K562 (cell line): ENCODE measurements at regions not wholly inside any gene's neighbourhood (a gene's known extent, or its start where the extent isn't known, plus 50 kb on each side); places are given as distances from the start of the nearest gene placed in this dataset.

Experiments
- U2AF2 ChIP-seq: fragments of 200-400 bp; formaldehyde crosslinking; optimal IDR thresholded peaks from 2 replicates; pipeline ENCODE3; 2017; ENCODE audit warnings: low read depth, mild to moderate bottlenecking, low read length
- ZBTB7A ChIP-seq: IDR thresholded peaks from 2 replicates; pipeline ENCODE4 v1.6.1; 2011; ENCODE audit warnings: low read depth, mild to moderate bottlenecking, low read length, moderate library complexity, borderline replicate concordance; ENCODE audit not compliant: control insufficient read depth
- TF ChIP-seq, protein P1 (sequence below), 3 experiments: IDR thresholded peaks in 2 of 3; conservative IDR thresholded peaks in 1 of 3; 2 replicates each; pipeline ENCODE4 v1.5.1; 2011 to 2012; ENCODE audit warnings: low read length in 3 of 3, mild to moderate bottlenecking in 3 of 3, control low read depth in 2 of 3, improper control_type of control experiment in 1 of 3, inconsistent platforms in 1 of 3, low read depth in 1 of 3, mixed read lengths in 1 of 3, moderate library complexity in 1 of 3; ENCODE audit not compliant: insufficient read depth in 2 of 3
- TF ChIP-seq, protein P2 (sequence below): fragments of 450-650 bp; formaldehyde crosslinking; conservative IDR thresholded peaks from 2 replicates; pipeline ENCODE4 v1.4.0; 2022; ENCODE audit warnings: mild to moderate bottlenecking, missing genetic modification characterization

DNA sequence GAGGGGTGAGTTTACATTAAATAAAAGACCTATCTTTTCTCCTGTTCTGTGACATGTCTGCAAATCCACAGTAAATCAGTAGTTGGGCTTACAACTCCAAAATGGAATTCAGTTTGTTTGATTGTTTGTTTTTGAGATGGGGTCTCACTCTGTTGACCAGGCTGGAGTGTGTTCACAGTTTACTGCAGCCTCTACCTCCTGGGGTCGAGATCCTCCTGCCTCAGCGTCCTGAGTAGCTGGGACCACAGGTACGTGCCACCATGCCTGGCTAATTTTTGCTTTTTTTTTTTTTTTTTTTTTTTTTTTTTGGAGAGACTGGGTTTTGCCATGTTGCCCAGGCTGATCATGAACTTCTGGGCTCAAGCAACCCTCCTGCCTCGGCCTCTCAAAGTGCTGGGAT is 63.5 kb upstream of the ADPGK start:
- TF ChIP-seq, protein P1, sequence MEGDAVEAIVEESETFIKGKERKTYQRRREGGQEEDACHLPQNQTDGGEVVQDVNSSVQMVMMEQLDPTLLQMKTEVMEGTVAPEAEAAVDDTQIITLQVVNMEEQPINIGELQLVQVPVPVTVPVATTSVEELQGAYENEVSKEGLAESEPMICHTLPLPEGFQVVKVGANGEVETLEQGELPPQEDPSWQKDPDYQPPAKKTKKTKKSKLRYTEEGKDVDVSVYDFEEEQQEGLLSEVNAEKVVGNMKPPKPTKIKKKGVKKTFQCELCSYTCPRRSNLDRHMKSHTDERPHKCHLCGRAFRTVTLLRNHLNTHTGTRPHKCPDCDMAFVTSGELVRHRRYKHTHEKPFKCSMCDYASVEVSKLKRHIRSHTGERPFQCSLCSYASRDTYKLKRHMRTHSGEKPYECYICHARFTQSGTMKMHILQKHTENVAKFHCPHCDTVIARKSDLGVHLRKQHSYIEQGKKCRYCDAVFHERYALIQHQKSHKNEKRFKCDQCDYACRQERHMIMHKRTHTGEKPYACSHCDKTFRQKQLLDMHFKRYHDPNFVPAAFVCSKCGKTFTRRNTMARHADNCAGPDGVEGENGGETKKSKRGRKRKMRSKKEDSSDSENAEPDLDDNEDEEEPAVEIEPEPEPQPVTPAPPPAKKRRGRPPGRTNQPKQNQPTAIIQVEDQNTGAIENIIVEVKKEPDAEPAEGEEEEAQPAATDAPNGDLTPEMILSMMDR (IDR thresholded peaks at IDR 0.05 in 2 of 3, conservative IDR thresholded peaks at IDR 0.05 in 1 of 3; ENCODE audit: insufficient read depth in 2 of 3, low read depth in 1 of 3, low read length in 3 of 3): no peak
- TF ChIP-seq U2AF2 (no peak), ZBTB7A (no peak)
- TF ChIP-seq, protein P2, sequence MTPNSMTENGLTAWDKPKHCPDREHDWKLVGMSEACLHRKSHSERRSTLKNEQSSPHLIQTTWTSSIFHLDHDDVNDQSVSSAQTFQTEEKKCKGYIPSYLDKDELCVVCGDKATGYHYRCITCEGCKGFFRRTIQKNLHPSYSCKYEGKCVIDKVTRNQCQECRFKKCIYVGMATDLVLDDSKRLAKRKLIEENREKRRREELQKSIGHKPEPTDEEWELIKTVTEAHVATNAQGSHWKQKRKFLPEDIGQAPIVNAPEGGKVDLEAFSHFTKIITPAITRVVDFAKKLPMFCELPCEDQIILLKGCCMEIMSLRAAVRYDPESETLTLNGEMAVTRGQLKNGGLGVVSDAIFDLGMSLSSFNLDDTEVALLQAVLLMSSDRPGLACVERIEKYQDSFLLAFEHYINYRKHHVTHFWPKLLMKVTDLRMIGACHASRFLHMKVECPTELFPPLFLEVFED (CRISPR knock-in tag): no peak
